K562 (cell line): ENCODE measurements at regions not wholly inside any gene's neighbourhood (a gene's known extent, or its start where the extent isn't known, plus 50 kb on each side); places are given as distances from the start of the nearest gene placed in this dataset.

Experiments used
- ATAC-seq: fragments of 200-7000 bp; cut with Tn5 transposase; 3 replicates; pipeline ENCODE4 v1.9.1; 2020; ENCODE audit warnings: moderate library complexity
- BruUV-seq: library from RNA; stranded (reverse); fragments of 400-500 nt; replicated peaks from 2 replicates; lab custom pipeline; 2021; lab: Mats Ljungman, UMichigan
- CTCF ChIA-PET: fragments of 300-600 bp; formaldehyde crosslinking; extraction: SDS; loops from one replicate; lab custom pipeline; 2021; ENCODE audit warnings: low intra/inter-chr PET ratio; lab: Yijun Ruan, JAX
- POLR2A ChIA-PET: fragments of 300-600, 350-650 bp; sonication (Branson Sonifier 250); formaldehyde crosslinking; extraction: SDS; loops from one replicate; lab custom pipeline; 2021; ENCODE audit warnings: antibody characterized with exemption, inconsistent platforms; lab: Yijun Ruan, JAX
- DNase-seq, 4 experiments: peaks; one replicate each; pipeline versions ENCODE4 v3.0.0 to v3.0.0-alpha.2; 2011 to 2018; ENCODE audit warnings: low spot score in 3 of 4, mixed read lengths in 3 of 4; ENCODE audit errors: extremely low read depth in 1 of 4
- FAIRE-seq: peaks from 2 replicates; lab custom pipeline; 2011; peaks lifted over from hg19 to GRCh38; lab: Jason Lieb, UNC
- H2AFZ ChIP-seq: 2 replicates; pipeline ENCODE4 v1.6.0; 2011; ENCODE audit warnings: low read depth, low read length, control low read depth, inconsistent platforms
- H3K27ac ChIP-seq: fragments of 200-600 bp; 3 replicates; pipeline ENCODE4 v1.8.0; 2011; ENCODE audit warnings: low read depth, mild to moderate bottlenecking, control low read depth, inconsistent platforms, low read length, moderate library complexity, mixed read lengths; ENCODE audit errors: extremely low read depth
- H3K27me3 ChIP-seq, 2 experiments: fragments of 300-600 bp in 1 of 2; 2 replicates in 1 of 2; 3 replicates in 1 of 2; pipeline versions ENCODE4 v1.6.0 to v1.8.0; 2011; ENCODE audit warnings: inconsistent platforms in 2 of 2, low read length in 2 of 2, mild to moderate bottlenecking in 1 of 2, mixed read lengths in 1 of 2, moderate library complexity in 1 of 2; ENCODE audit not compliant: control insufficient read depth in 2 of 2, insufficient read depth in 2 of 2
- H3K36me3 ChIP-seq: fragments of 300-600 bp; 3 replicates; pipeline ENCODE4 v1.8.0; 2011; ENCODE audit warnings: mild to moderate bottlenecking, low read length, inconsistent platforms; ENCODE audit not compliant: control insufficient read depth, insufficient read depth
- H3K4me1 ChIP-seq, 2 experiments: fragments of 200-600 bp in 1 of 2; replicated peaks in 1 of 2; 2 replicates in 1 of 2; 3 replicates in 1 of 2; pipeline versions ENCODE4 v1.5.1 to v1.8.0; 2011; ENCODE audit warnings: inconsistent platforms in 2 of 2, low read length in 2 of 2, mild to moderate bottlenecking in 1 of 2, mixed read lengths in 1 of 2, moderate library complexity in 1 of 2; ENCODE audit not compliant: control insufficient read depth in 2 of 2, insufficient read depth in 2 of 2
- H3K4me2 ChIP-seq: 2 replicates; pipeline ENCODE4 v1.6.1; 2011; ENCODE audit warnings: low read length, control low read depth, inconsistent platforms, mixed read lengths; ENCODE audit not compliant: insufficient read depth
- H3K4me3 ChIP-seq: fragments of 200-600 bp; sonication (generic), shearing (Covaris generic); 2 replicates; pipeline ENCODE4 v1.5.1; 2016; ENCODE audit warnings: control low read depth, inconsistent platforms
- H3K79me2 ChIP-seq: fragments of 200-600 bp; 3 replicates; pipeline ENCODE4 v1.8.0; 2011; ENCODE audit warnings: low read length, inconsistent platforms; ENCODE audit not compliant: control insufficient read depth, insufficient read depth
- H3K9ac ChIP-seq, 2 experiments: 2 replicates each; pipeline versions ENCODE4 v1.6.0 to v1.6.1; 2011; ENCODE audit warnings: low read depth in 2 of 2, low read length in 2 of 2, control low read depth in 1 of 2, inconsistent platforms in 1 of 2, mild to moderate bottlenecking in 1 of 2, mixed read lengths in 1 of 2; ENCODE audit not compliant: insufficient read depth in 1 of 2
- H3K9me1 ChIP-seq: one replicate; pipeline ENCODE4 v1.6.0; 2011; ENCODE audit warnings: inconsistent platforms, mild to moderate bottlenecking, low read length, moderate library complexity; ENCODE audit not compliant: control insufficient read depth, insufficient read depth
- H3K9me3 ChIP-seq: replicated peaks from 2 replicates; pipeline ENCODE4 v1.5.1; 2011; ENCODE audit warnings: low read depth, low read length, inconsistent platforms; ENCODE audit not compliant: control insufficient read depth, insufficient read depth
- H4K20me1 ChIP-seq: replicated peaks from 2 replicates; pipeline ENCODE4 v1.6.1; 2011; ENCODE audit warnings: low read length, inconsistent platforms, mixed read lengths; ENCODE audit not compliant: control insufficient read depth, insufficient read depth
- PHF8 ChIP-seq: fragments of 200-600 bp; sonication (generic); IDR thresholded peaks from 2 replicates; pipeline ENCODE4 v1.6.1; 2012; ENCODE audit warnings: mixed run types, mild to moderate bottlenecking, inconsistent platforms, low read length, moderate library complexity, borderline replicate concordance
- RBM39 ChIP-seq: fragments of 200-400 bp; formaldehyde crosslinking; optimal IDR thresholded peaks from 2 replicates; pipeline ENCODE3; 2018; ENCODE audit warnings: low read depth, low read length
- TAF15 ChIP-seq: fragments of 200-400 bp; formaldehyde crosslinking; IDR thresholded peaks from 2 replicates; pipeline ENCODE4 v1.6.1; 2017; ENCODE audit warnings: mild to moderate bottlenecking, low read depth, low read length, moderate library complexity
- WGBS: fragments of 100-300 bp; shearing (Covaris generic); methylation state at CpG from one replicate; pipeline ENCODE4 v1.1.6; 2016; ENCODE audit warnings: low coverage, mixed read lengths; ENCODE audit not compliant: insufficient coverage; ENCODE audit errors: missing lambda C conversion rate; 5-methylcytosine and 5-hydroxymethylcytosine counted together
- in situ Hi-C: fragments of 300-500 bp; cut with MboI; formaldehyde crosslinking; loops from 4 replicates; pipeline ENCODE4 v1.15.0; 2018; ENCODE audit warnings: inconsistent platforms, mixed read lengths
- intact Hi-C: fragments of 100-400 bp; cut with micrococcal nuclease; formaldehyde crosslinking; loops from 2 replicates; pipeline ENCODE4 v1.14.2; 2022
- TF ChIP-seq, protein P1 (sequence below): fragments of 250-450 bp; sonication (Bioruptor Pico); IDR thresholded peaks from 2 replicates; pipeline ENCODE4 v1.4.0; 2020; ENCODE audit warnings: mild to moderate bottlenecking, moderate library complexity

- Histone ChIP-seq H3K4me1 (peaks cover 0 to 21% of the 10 kb centered on the region in 2 experiments; a peak in 3 of 5 replicates), H3K27ac (no peak overlapping the region), H2AFZ (0 out of 2 replicates have a peak overlapping the region, but pooled peaks have one; percentile 14), H3K9me3 (no peaks in the 10 kb centered on the region), H3K79me2 (no peaks in the 10 kb centered on the region), H3K4me2 (no peak overlapping the region), H3K27me3 (peaks cover 13 to 33% of the 10 kb centered on the region in 2 experiments; a peak in 2 of 5 replicates), H3K36me3 (no peaks in the 10 kb centered on the region), H3K4me3 (no peak overlapping the region), H3K9ac (peak overlapping the region in 1 of 2 experiments; percentile 62; a peak in 1 of 4 replicates), H4K20me1 (no peaks in the 10 kb centered on the region), H3K9me1 (no peaks in the 10 kb centered on the region)
- FAIRE-seq (no peak), ATAC-seq (no peak), DNase-seq (no peak)
- no TSS peak for BruUV-seq
- intact Hi-C loops, result loop anchor here (10.0 kb wide), 1 partner anchor 286 kb away; the partner anchor contains the start of gene GRM4
- CTCF ChIA-PET, result no interaction called here
- 29% methylated on average over 16 of the region's 16 CpGs for WGBS
- POLR2A ChIA-PET, result interaction anchor here (0.6 to 1.0 kb wide), 4 partner anchors 8 to 76 kb away, joined by 3 to 4 read pairs (median 3); no protein-coding TSS in a partner anchor
- TF ChIP-seq TAF15 (no peak), PHF8 (no peak), RBM39 (no peak)
- TF ChIP-seq, protein P1, sequence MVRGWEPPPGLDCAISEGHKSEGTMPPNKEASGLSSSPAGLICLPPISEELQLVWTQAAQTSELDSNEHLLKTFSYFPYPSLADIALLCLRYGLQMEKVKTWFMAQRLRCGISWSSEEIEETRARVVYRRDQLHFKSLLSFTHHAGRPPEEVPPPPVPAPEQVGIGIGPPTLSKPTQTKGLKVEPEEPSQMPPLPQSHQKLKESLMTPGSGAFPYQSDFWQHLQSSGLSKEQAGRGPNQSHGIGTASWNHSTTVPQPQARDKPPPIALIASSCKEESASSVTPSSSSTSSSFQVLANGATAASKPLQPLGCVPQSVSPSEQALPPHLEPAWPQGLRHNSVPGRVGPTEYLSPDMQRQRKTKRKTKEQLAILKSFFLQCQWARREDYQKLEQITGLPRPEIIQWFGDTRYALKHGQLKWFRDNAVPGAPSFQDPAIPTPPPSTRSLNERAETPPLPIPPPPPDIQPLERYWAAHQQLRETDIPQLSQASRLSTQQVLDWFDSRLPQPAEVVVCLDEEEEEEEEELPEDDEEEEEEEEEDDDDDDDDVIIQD (CRISPR knock-in tag), result no peak
- in situ Hi-C loops, result no loop called here
Observed at GRCh38 chr6:33858804-33859505, 55.2 kb upstream of the MLN start.
